IMR-90 (cell line): ENCODE measurements at regions not wholly inside any gene's neighbourhood (a gene's known extent, or its start where the extent isn't known, plus 50 kb on each side); places are given as distances from the start of the nearest gene placed in this dataset.

Experiments
- ATAC-seq: fragments of 200-7000 bp; cut with Tn5 transposase; 2 replicates; pipeline ENCODE4 v1.9.1; 2020; ENCODE audit warnings: low read depth, mild to moderate bottlenecking, moderate library complexity
- BruUV-seq: library from RNA; stranded (reverse); fragments of 400-500 nt; replicated peaks from 2 replicates; lab custom pipeline; 2021; lab: Mats Ljungman, UMichigan
- CTCF ChIA-PET: fragments of 300-600 bp; formaldehyde crosslinking; extraction: SDS; loops from one replicate; lab custom pipeline; 2021; ENCODE audit warnings: antibody characterized with exemption; lab: Yijun Ruan, JAX
- POLR2A ChIA-PET: fragments of 300-600 bp; sonication (Branson Sonifier 250); formaldehyde crosslinking; loops from one replicate; lab custom pipeline; 2022; ENCODE audit warnings: antibody characterized with exemption; ENCODE audit not compliant: unreplicated experiment; lab: Charles Lee
- DNase-seq: peaks from one replicate; pipeline ENCODE4 v3.0.0; 2013
- H2AFZ ChIP-seq: replicated peaks from 2 replicates; pipeline ENCODE3; 2013; ENCODE audit warnings: low read length, mild to moderate bottlenecking; ENCODE audit not compliant: poor library complexity
- H2AK5ac ChIP-seq: 2 replicates; pipeline ENCODE4 v1.6.1; 2013; ENCODE audit warnings: low read depth, low read length, inconsistent platforms
- H2AK9ac ChIP-seq: replicated peaks from 2 replicates; pipeline ENCODE3; 2013; ENCODE audit warnings: mild to moderate bottlenecking, low read depth, low read length, moderate library complexity; ENCODE audit not compliant: poor library complexity
- H2BK120ac ChIP-seq: 2 replicates; pipeline ENCODE4 v1.6.1; 2013; ENCODE audit warnings: low read depth, low read length, inconsistent platforms
- H2BK15ac ChIP-seq: 3 replicates; pipeline ENCODE4 v1.6.1; 2013; ENCODE audit warnings: low read depth, low read length, inconsistent platforms
- H2BK20ac ChIP-seq: 2 replicates; pipeline ENCODE4 v1.6.1; 2013; ENCODE audit warnings: low read depth, mild to moderate bottlenecking, inconsistent platforms, low read length, moderate library complexity
- H2BK5ac ChIP-seq: 2 replicates; pipeline ENCODE4 v1.6.1; 2013; ENCODE audit warnings: mild to moderate bottlenecking, low read depth, low read length, inconsistent platforms; ENCODE audit not compliant: poor library complexity, severe bottlenecking
- H3K14ac ChIP-seq: replicated peaks from 2 replicates; pipeline ENCODE4 v1.6.1; 2013; ENCODE audit warnings: low read depth, low read length, inconsistent platforms
- H3K18ac ChIP-seq: 2 replicates; pipeline ENCODE4 v1.6.1; 2013; ENCODE audit warnings: low read depth, low read length, control low read depth
- H3K23ac ChIP-seq: 2 replicates; pipeline ENCODE4 v1.6.1; 2013; ENCODE audit warnings: low read depth, low read length, inconsistent platforms
- H3K27ac ChIP-seq: 2 replicates; pipeline ENCODE4 v1.5.1; 2013; ENCODE audit warnings: mild to moderate bottlenecking, control low read depth, low read length; ENCODE audit not compliant: insufficient read depth
- H3K27me3 ChIP-seq: 2 replicates; pipeline ENCODE4 v1.6.1; 2013; ENCODE audit warnings: low read length; ENCODE audit not compliant: control insufficient read depth, insufficient read depth
- H3K36me3 ChIP-seq: 2 replicates; pipeline ENCODE4 v1.6.1; 2013; ENCODE audit warnings: low read length, mixed read lengths; ENCODE audit not compliant: control insufficient read depth, insufficient read depth
- H3K4ac ChIP-seq: 2 replicates; pipeline ENCODE4 v1.6.1; 2013; ENCODE audit warnings: low read depth, low read length, inconsistent platforms
- H3K4me1 ChIP-seq: 2 replicates; pipeline ENCODE4 v1.6.1; 2013; ENCODE audit warnings: low read length, mixed read lengths; ENCODE audit not compliant: control insufficient read depth, insufficient read depth
- H3K4me2 ChIP-seq: 2 replicates; pipeline ENCODE4 v1.6.1; 2013; ENCODE audit warnings: low read depth, mild to moderate bottlenecking, control low read depth, low read length, moderate library complexity
- H3K4me3 ChIP-seq: 2 replicates; pipeline ENCODE4 v1.5.1; 2013; ENCODE audit warnings: low read depth, mild to moderate bottlenecking, control low read depth, low read length, moderate library complexity; ENCODE audit not compliant: insufficient read depth
- H3K56ac ChIP-seq: 2 replicates; pipeline ENCODE4 v1.6.1; 2013; ENCODE audit warnings: low read length, inconsistent platforms; ENCODE audit not compliant: insufficient read depth; ENCODE audit errors: extremely low read depth
- H3K79me1 ChIP-seq, 2 experiments: 2 replicates each; pipeline ENCODE4 v1.6.1; 2013; ENCODE audit warnings: low read length in 2 of 2, inconsistent platforms in 1 of 2, low read depth in 1 of 2
- H3K9ac ChIP-seq: 2 replicates; pipeline ENCODE4 v1.6.1; 2013; ENCODE audit warnings: low read depth, low read length, control low read depth
- H3K9me1 ChIP-seq: 2 replicates; pipeline ENCODE4 v1.6.1; 2013; ENCODE audit warnings: low read length, inconsistent platforms; ENCODE audit not compliant: insufficient read depth
- H3K9me3 ChIP-seq: 2 replicates; pipeline ENCODE4 v1.6.1; 2013; ENCODE audit warnings: low read length; ENCODE audit not compliant: control insufficient read depth, insufficient read depth
- H4K20me1 ChIP-seq: 2 replicates; pipeline ENCODE4 v1.6.1; 2013; ENCODE audit warnings: low read length, inconsistent platforms; ENCODE audit not compliant: insufficient read depth
- H4K5ac ChIP-seq: 2 replicates; pipeline ENCODE4 v1.6.1; 2013; ENCODE audit warnings: mild to moderate bottlenecking, low read depth, low read length, control low read depth
- H4K8ac ChIP-seq, 2 experiments: 2 replicates each; pipeline ENCODE4 v1.6.1; 2013; ENCODE audit warnings: low read depth in 2 of 2, low read length in 2 of 2, control low read depth in 1 of 2, inconsistent platforms in 1 of 2
- H4K91ac ChIP-seq: 2 replicates; pipeline ENCODE4 v1.6.1; 2013; ENCODE audit warnings: low read depth, low read length, inconsistent platforms; ENCODE audit not compliant: insufficient read depth
- RAD21 ChIP-seq: IDR thresholded peaks from 2 replicates; pipeline ENCODE4 v1.6.1; 2012; ENCODE audit warnings: low read length, improper control_type of control experiment
- WGBS, 2 experiments: methylation state at CpG; one replicate each; pipeline versions ENCODE4 v1.1.5 to v1.1.7; 2013; ENCODE audit warnings: missing lambda C conversion rate in 2 of 2; ENCODE audit not compliant: insufficient read length in 1 of 2; ENCODE audit errors: extremely low coverage in 2 of 2; 5-methylcytosine and 5-hydroxymethylcytosine counted together
- dilution Hi-C: fragments of 300-500 bp; cut with HindIII; formaldehyde crosslinking; loops from one replicate; pipeline ENCODE4 v1.14.3; 2018; ENCODE audit warnings: low sequenced_read_pairs; ENCODE audit not compliant: unreplicated experiment
- in situ Hi-C: fragments of 300-500 bp; cut with MboI; formaldehyde crosslinking; loops from 3 replicates; pipeline ENCODE4 v1.14.3; 2019; ENCODE audit warnings: low sequenced_read_pairs, inconsistent platforms, mixed read lengths
- intact Hi-C: fragments of 100-400 bp; cut with micrococcal nuclease; formaldehyde crosslinking; loops from 2 replicates; pipeline ENCODE4 v1.10.0; 2022

DNA sequence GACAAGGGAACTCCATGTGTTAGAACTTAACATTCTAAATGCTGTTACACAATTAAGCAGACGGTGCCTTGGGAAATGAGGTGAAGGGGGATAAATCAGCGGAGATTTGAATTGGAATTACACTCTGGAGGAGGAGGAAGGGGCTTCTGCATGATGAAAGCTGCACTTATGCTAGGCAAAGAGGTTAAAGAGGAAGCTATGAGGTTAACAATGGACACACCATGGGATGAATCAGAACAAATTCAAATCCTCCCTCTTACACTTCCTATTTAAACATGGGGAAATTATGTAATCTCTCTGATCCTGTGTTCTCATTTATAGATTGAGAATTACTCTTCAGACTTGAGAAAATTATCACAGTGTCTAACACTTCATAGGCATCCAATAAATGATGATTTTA, 121.5 kb upstream of the SIX2 start:
- H3K4me2 ChIP-seq = no peak overlapping the region

More for the DNA sequence above, 121.5 kb upstream of the SIX2 start:
- no peak overlapping the region for H2AK9ac ChIP-seq
- dilution Hi-C loops (no loop called here), in situ Hi-C loops (no loop called here), intact Hi-C loops (no loop called here)
- ChIA-PET POLR2A (no interaction called here), CTCF (no interaction called here)
- no peaks in the 10 kb centered on the region for H3K36me3 ChIP-seq
- no peaks in the 10 kb centered on the region for H4K20me1 ChIP-seq
- H4K8ac ChIP-seq = no peak overlapping the region
- no peak overlapping the region for H3K27ac ChIP-seq
- H2AFZ ChIP-seq = no peak overlapping the region
- no peak for TF ChIP-seq RAD21
- no peak overlapping the region for H4K91ac ChIP-seq
- no peak overlapping the region for H3K9ac ChIP-seq
- DNase-seq (no peak), ATAC-seq (no peak)
- peaks cover 9% of the 10 kb centered on the region for H3K27me3 ChIP-seq
- H2BK20ac ChIP-seq = no peak overlapping the region
- H3K4ac ChIP-seq = no peak overlapping the region
- no peak overlapping the region for H3K23ac ChIP-seq
- no peaks in the 10 kb centered on the region for H3K9me3 ChIP-seq
- H3K4me3 ChIP-seq = no peak overlapping the region
- H2AK5ac ChIP-seq = no peak overlapping the region
- no peak overlapping the region for H2BK120ac ChIP-seq
- no TSS peak for BruUV-seq
- no peak overlapping the region for H3K56ac ChIP-seq
- H3K4me1 ChIP-seq = peaks cover 13% of the 10 kb centered on the region
- H3K14ac ChIP-seq = no peak overlapping the region
- WGBS, 2 experiments = no CpG with 5 or more reads among the region's 2 CpGs
- H3K9me1 ChIP-seq = peaks cover 8% of the 10 kb centered on the region; the same call in 1 of the 2 replicates
- no peak overlapping the region for H4K5ac ChIP-seq
- H3K18ac ChIP-seq = no peak overlapping the region
- no peak overlapping the region for H2BK5ac ChIP-seq
- H3K79me1 ChIP-seq = no peaks in the 10 kb centered on the region
- H2BK15ac ChIP-seq = no peak overlapping the region
